ENCODE measurements at regions not wholly inside any gene's neighbourhood (a gene's known extent, or its start where the extent isn't known, plus 50 kb on each side); places are given as distances from the start of the nearest gene placed in this dataset.

GRCh38 chr10:64271508-64271907, 750.3 kb downstream of the REEP3 start:
- Histone ChIP-seq H3K27me3 (replicated peaks; ENCODE audit: insufficient read depth, low read length) (no peaks in the 10 kb centered on the region), H3K9ac (ENCODE audit: low read length) (no peak overlapping the region), H3K4me3 (ENCODE audit: low read length) (no peak overlapping the region), H3F3A (ENCODE audit: insufficient read depth, low read length) (no peaks in the 10 kb centered on the region), H3K79me2 (ENCODE audit: low read length) (no peaks in the 10 kb centered on the region), H3K4me2 (ENCODE audit: low read depth, low read length) (no peak overlapping the region), H4K20me1 (ENCODE audit: insufficient read depth, low read length) (no peaks in the 10 kb centered on the region), H3K9me3 (replicated peaks; ENCODE audit: insufficient read depth, low read length) (no peaks in the 10 kb centered on the region), H3K27ac (ENCODE audit: low read length) (no peak overlapping the region), H3K36me3 (replicated peaks; ENCODE audit: insufficient read depth, low read length) (no peaks in the 10 kb centered on the region), H3K4me1 (ENCODE audit: low read length) (no peaks in the 10 kb centered on the region), H2AFZ (ENCODE audit: low read length) (no peak overlapping the region), H3K9me2 (replicated peaks; ENCODE audit: insufficient read depth, low read length) (no peaks in the 10 kb centered on the region)
- TF ChIP-seq EZH2 (optimal IDR thresholded peaks at IDR 0.05; ENCODE audit: low read depth, low read length): no peak
- TF ChIP-seq, protein P1, sequence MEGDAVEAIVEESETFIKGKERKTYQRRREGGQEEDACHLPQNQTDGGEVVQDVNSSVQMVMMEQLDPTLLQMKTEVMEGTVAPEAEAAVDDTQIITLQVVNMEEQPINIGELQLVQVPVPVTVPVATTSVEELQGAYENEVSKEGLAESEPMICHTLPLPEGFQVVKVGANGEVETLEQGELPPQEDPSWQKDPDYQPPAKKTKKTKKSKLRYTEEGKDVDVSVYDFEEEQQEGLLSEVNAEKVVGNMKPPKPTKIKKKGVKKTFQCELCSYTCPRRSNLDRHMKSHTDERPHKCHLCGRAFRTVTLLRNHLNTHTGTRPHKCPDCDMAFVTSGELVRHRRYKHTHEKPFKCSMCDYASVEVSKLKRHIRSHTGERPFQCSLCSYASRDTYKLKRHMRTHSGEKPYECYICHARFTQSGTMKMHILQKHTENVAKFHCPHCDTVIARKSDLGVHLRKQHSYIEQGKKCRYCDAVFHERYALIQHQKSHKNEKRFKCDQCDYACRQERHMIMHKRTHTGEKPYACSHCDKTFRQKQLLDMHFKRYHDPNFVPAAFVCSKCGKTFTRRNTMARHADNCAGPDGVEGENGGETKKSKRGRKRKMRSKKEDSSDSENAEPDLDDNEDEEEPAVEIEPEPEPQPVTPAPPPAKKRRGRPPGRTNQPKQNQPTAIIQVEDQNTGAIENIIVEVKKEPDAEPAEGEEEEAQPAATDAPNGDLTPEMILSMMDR (IDR thresholded peaks at IDR 0.05; ENCODE audit: low read length): no peak
- no peak for TF ChIP-seq EZH2phosphoT487 (IDR thresholded peaks at IDR 0.05; ENCODE audit: low read length)
- no peak for DNase-seq

- no peak overlapping the region for H3K4me2 ChIP-seq (ENCODE audit: low read depth, low read length)
- no peaks in the 10 kb centered on the region for H3F3A ChIP-seq (ENCODE audit: insufficient read depth, low read length)
- H3K4me1 ChIP-seq (ENCODE audit: low read length): no peaks in the 10 kb centered on the region
- H3K36me3 ChIP-seq (replicated peaks; ENCODE audit: insufficient read depth, low read length): no peaks in the 10 kb centered on the region
- no peaks in the 10 kb centered on the region for H4K20me1 ChIP-seq (ENCODE audit: insufficient read depth, low read length)
- no peak overlapping the region for H3K27ac ChIP-seq (ENCODE audit: low read length)
- H3K9me2 ChIP-seq (replicated peaks; ENCODE audit: insufficient read depth, low read length): no peaks in the 10 kb centered on the region
- no peak overlapping the region for H3K4me3 ChIP-seq (ENCODE audit: low read length)
- H3K79me2 ChIP-seq (ENCODE audit: low read length): no peaks in the 10 kb centered on the region
- no peak for TF ChIP-seq EZH2 (optimal IDR thresholded peaks at IDR 0.05; ENCODE audit: low read depth, low read length)
- TF ChIP-seq, protein P1 (IDR thresholded peaks at IDR 0.05; ENCODE audit: low read length): no peak
- TF ChIP-seq EZH2phosphoT487 (IDR thresholded peaks at IDR 0.05; ENCODE audit: low read length): no peak
- no peak for DNase-seq
- H3K27me3 ChIP-seq (replicated peaks; ENCODE audit: insufficient read depth, low read length): no peaks in the 10 kb centered on the region
- no peak overlapping the region for H2AFZ ChIP-seq (ENCODE audit: low read length)
- no peak overlapping the region for H3K9ac ChIP-seq (ENCODE audit: low read length)
- H3K9me3 ChIP-seq (replicated peaks; ENCODE audit: insufficient read depth, low read length): no peaks in the 10 kb centered on the region
Measured at GRCh38 chr10:64271983-64272382, 750.8 kb downstream of the REEP3 start.

GRCh38 chr10:64275001-64275400, 753.8 kb downstream of the REEP3 start:
- Histone ChIP-seq H3K27ac (ENCODE audit: low read length) (no peak overlapping the region), H2AFZ (ENCODE audit: low read length) (no peak overlapping the region), H3F3A (ENCODE audit: insufficient read depth, low read length) (no peaks in the 10 kb centered on the region), H3K79me2 (ENCODE audit: low read length) (no peaks in the 10 kb centered on the region), H3K36me3 (replicated peaks; ENCODE audit: insufficient read depth, low read length) (no peaks in the 10 kb centered on the region), H3K4me1 (ENCODE audit: low read length) (no peaks in the 10 kb centered on the region), H3K4me2 (ENCODE audit: low read depth, low read length) (no peak overlapping the region), H4K20me1 (ENCODE audit: insufficient read depth, low read length) (no peaks in the 10 kb centered on the region), H3K9ac (ENCODE audit: low read length) (no peak overlapping the region), H3K9me2 (replicated peaks; ENCODE audit: insufficient read depth, low read length) (no peaks in the 10 kb centered on the region), H3K9me3 (replicated peaks; ENCODE audit: insufficient read depth, low read length) (no peaks in the 10 kb centered on the region), H3K27me3 (replicated peaks; ENCODE audit: insufficient read depth, low read length) (no peaks in the 10 kb centered on the region), H3K4me3 (ENCODE audit: low read length) (no peak overlapping the region)
- DNase-seq: no peak
- TF ChIP-seq EZH2phosphoT487 (IDR thresholded peaks at IDR 0.05; ENCODE audit: low read length) (no peak), EZH2 (optimal IDR thresholded peaks at IDR 0.05; ENCODE audit: low read depth, low read length) (no peak)
- TF ChIP-seq, protein P1 (IDR thresholded peaks at IDR 0.05; ENCODE audit: low read length): no peak

Data from MM.1S (cell line).